NCI-H526 treated with DMSO at 0.1 percent for 48 hours (cell line): ENCODE measurements at regions not wholly inside any gene's neighbourhood (a gene's known extent, or its start where the extent isn't known, plus 50 kb on each side); places are given as distances from the start of the nearest gene placed in this dataset.

Experiments
- DNase-seq: peaks from one replicate; lab custom pipeline; 2025; lab: John Stamatoyannopoulos, UW

- DNase-seq, result no peak
Observed at GRCh38 chr4:136301749-136302495, 1230.4 kb downstream of the PCDH18 start.

- DNase-seq, result no peak
Observed at GRCh38 chr4:136283977-136284376, 1248.3 kb downstream of the PCDH18 start.

- DNase-seq, result no peak
Observed at GRCh38 chr4:136281889-136282288, 1250.4 kb downstream of the PCDH18 start.

- no peak for DNase-seq
Observed at GRCh38 chr4:136281307-136281706, 1251.0 kb downstream of the PCDH18 start.

GRCh38 chr4:136277741-136278140 lies 1254.6 kb downstream of the PCDH18 start:
- DNase-seq, result no peak

- no peak for DNase-seq
Observed at GRCh38 chr4:136246876-136247275, 1285.4 kb downstream of the PCDH18 start.

GRCh38 chr4:136241221-136241986 lies 1290.9 kb downstream of the PCDH18 start:
- no peak for DNase-seq

- DNase-seq, result no peak
Observed at GRCh38 chr4:136227315-136227714, 1305.0 kb downstream of the PCDH18 start.

GRCh38 chr4:136219592-136220125 lies 1312.6 kb downstream of the PCDH18 start:
- DNase-seq, result no peak

- DNase-seq, result no peak
Observed at GRCh38 chr4:136203199-136203598, 1329.1 kb downstream of the PCDH18 start.

GRCh38 chr4:136198358-136198757 lies 1333.9 kb downstream of the PCDH18 start:
- no peak for DNase-seq

- DNase-seq, result no peak
Observed at GRCh38 chr4:136194962-136195361, 1337.3 kb downstream of the PCDH18 start.

GRCh38 chr4:136186650-136187049 lies 1345.6 kb downstream of the PCDH18 start:
- DNase-seq, result no peak

- no peak for DNase-seq
Observed at GRCh38 chr4:136183513-136183912, 1348.8 kb downstream of the PCDH18 start.

- DNase-seq, result no peak
Observed at GRCh38 chr4:136156947-136157346, 1375.3 kb downstream of the PCDH18 start.

GRCh38 chr4:136150046-136150445 lies 1382.2 kb downstream of the PCDH18 start:
- no peak for DNase-seq

GRCh38 chr4:136136601-136137000 lies 1395.7 kb downstream of the PCDH18 start:
- no peak for DNase-seq

- DNase-seq, result no peak
Observed at GRCh38 chr4:136124251-136124745, 1408.0 kb downstream of the PCDH18 start.

GRCh38 chr4:136121426-136121825 lies 1410.9 kb downstream of the PCDH18 start:
- DNase-seq, result no peak

GRCh38 chr4:136113921-136114320 lies 1418.4 kb downstream of the PCDH18 start:
- DNase-seq, result no peak

GRCh38 chr4:136112116-136112515 lies 1420.2 kb downstream of the PCDH18 start:
- no peak for DNase-seq

- no peak for DNase-seq
Observed at GRCh38 chr4:136106753-136107152, 1425.5 kb downstream of the PCDH18 start.

- no peak for DNase-seq
Observed at GRCh38 chr4:136103616-136104015, 1428.7 kb downstream of the PCDH18 start.
